Stimulated activated CD8-positive, alpha-beta memory T cell treated with anti-CD3 and anti-CD28 coated beads, Interleukin-2, amount 100 ng/mL, for 1 hour (primary cell): ENCODE measurements at regions not wholly inside any gene's neighbourhood (a gene's known extent, or its start where the extent isn't known, plus 50 kb on each side); places are given as distances from the start of the nearest gene placed in this dataset.
"Not testable (repeated sequence)": the region's sequence is repeated elsewhere in the genome, so short reads cannot be mapped to it uniquely, and the experiment has no call there.

ENCODE experiments used
- DNase-seq, 2 donors: peaks; one replicate each; pipeline ENCODE4 v3.0.0-alpha.2; 2020; ENCODE audit warnings: low read depth in 2 of 2

DNA sequence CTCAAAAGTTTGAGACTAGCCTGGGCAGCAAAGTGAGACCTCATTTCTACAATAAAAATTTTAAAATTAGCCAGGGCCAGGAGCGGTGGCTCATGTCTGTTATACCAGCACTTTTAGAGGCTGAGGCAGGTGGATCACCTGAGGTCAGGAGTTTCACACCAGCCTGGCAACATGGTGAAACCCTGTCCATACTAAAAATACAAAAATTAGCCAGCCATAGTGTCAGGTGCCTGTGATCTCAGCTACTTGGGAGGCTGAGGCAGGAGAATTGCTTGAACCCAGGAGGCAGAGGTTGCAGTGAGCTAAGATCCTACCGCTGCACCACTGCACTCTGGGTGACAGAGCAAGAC is 85.1 kb upstream of the MAP4 start:
- not testable (repeated sequence) for DNase-seq

DNA sequence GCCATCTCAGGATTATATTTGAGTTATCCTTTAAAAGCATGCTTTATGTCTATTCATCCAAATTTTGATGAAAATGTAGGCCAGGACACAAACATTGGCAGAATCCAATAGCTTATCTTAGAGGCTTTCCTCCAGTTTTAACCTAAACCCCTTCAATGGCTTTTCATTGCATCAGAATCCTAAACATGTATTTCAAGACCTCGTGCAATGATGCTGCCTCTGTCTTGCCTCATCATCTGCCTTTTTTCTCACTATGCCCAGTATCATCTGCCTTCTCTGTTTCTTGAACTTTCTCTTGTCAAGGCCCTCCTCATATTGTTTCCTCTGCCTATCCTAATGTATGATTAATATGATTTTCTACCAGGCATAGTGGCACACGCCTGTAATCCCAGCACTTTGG is 76.1 kb upstream of the MAP4 start:
- no peak for DNase-seq

DNA sequence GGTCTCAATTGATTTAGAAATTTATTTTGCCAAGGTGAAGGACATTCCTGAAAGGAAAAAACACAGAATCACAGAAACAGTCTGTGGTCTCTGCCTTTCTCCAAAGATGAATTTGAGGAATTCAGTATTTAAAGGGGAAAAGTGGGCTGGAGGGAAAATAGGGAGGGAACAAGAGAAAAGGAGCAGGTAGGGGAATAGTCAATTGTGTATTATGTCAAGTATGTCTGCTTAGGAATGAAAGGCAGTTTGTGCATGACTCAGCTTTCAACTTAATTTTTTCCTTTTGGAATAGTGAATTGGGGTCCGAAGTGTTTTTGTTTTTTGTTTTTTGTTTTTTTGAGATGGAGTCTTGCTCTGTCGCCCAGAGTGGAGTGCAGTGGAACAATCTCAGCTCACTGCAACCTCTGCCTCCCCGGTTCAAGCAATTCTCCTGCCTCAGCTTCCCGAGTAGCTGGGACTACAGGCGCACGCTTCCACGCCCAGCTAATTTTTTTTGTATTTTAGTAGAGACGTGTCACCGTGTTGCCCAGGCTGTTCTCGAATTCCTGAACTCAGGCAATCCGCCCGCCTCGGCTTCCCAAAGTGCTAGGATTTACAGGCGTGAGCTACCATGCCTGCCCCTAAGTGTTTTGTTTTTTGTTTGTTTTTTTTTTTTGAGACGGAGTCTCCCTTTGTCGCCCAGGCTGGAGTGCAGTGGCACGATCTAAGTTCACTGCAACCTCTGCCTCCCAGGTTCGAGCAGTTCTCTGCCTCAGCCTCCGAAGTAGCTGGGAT is 74.1 kb upstream of the MAP4 start:
- DNase-seq = no peak

DNA sequence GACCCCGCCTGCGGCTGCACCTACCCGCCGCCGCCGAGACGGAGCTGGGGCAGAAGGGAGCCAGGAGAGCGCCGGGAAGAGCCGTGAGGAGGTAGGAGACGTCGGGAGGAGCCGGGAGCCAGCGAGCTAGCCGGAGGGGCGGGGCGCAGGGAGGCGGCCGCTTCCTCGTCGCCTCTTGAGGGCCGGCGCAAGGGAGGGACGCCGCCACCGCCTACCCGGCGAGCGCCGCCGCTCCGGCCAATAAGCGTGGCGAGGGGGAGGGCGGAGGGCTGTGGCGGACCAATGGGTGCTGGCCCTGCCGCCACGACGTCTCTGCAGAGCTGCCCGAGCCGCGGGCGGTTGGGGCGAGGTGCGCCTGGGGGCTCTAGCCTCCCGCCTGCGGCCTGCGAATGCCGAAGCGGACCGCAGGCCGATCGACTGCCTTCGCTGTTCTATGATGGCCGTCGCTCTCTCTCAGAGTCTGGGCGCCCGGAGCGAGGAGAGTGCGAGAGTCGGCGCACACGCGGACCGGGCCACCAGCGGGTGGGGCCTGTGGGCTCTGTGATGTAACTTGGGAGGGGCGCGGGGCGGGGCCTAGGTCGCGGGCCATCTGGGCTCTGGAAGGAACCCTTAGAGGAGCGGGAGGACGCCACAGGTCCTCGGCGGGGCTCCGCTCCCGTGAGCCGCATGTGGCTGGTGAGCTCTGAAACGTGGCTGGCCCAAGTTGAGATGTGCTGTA is 72.7 kb upstream of the MAP4 start:
- DNase-seq = peak; percentile 84 to 87

DNA sequence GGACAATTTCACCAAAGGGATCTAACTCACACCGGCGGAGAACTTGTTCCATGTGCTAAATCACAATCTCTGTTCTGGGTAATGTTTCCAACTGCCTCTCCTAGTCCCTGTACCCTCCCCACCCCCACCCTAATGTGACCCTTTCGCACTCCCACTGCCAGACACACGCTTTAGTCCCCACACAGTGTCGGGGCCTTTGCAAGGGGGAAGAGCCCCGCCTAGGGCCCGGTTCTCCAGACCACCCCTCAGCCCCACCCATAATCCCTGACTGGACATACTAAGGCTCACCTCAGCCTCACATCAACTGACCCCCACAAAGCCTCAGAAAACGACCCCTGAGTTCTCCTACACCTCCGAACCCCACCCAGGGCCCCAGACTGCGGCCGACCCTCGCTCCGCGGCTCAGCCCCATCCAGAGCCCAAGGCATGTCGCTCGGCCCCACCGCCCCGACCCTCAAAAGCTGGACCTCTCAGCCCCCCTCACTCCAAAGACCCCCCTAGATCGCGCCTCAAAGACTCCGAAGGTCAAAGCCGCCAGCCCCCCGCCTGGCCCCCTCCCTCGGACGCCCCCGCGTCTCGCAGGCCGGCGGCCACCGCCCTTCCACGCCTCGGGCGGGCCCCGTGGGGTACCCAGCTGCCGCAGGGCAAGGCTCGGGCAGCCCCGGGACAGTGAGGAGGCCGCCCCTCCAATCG is 72.0 kb upstream of the MAP4 start:
- peak in 1 of 2 donors; percentile 1 for DNase-seq

DNA sequence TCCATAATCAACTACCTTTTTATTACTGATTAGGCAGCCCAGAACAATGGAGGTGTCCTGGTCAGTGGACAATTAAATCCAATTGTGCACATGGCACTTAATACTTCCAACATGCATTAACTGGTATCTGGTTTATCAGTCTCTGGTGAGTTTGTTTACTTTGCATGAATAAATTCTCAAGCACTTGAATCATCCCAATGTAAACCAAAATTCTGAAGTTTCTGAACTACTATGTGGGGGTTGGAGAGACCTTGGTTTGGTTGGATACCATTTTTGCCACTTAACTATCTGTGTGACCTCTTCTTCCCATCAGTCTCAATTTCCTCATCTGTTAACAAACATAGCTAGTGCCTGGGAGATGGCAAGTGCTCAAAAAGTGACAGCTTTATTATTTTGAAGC is 70.5 kb upstream of the MAP4 start:
- no peak for DNase-seq

DNA sequence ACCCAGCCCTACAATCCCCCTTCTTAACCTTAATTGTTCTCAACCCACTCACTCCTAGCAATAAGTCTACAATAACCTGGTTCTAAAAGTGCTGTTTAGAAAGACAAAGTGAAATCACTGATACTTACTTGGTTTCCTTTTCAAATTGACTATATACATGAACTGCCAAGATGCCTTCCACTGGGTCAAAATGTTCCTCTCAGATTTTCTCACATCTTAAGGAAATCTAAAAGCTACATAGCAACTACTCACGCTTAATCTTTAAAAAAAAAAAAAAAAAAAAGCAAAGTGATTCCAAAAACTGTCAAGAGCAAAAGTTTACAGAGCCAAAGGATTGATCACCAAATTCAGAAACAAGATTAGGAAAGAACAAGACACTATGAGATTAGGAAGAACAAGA is 68.7 kb upstream of the MAP4 start:
- DNase-seq = no peak

DNA sequence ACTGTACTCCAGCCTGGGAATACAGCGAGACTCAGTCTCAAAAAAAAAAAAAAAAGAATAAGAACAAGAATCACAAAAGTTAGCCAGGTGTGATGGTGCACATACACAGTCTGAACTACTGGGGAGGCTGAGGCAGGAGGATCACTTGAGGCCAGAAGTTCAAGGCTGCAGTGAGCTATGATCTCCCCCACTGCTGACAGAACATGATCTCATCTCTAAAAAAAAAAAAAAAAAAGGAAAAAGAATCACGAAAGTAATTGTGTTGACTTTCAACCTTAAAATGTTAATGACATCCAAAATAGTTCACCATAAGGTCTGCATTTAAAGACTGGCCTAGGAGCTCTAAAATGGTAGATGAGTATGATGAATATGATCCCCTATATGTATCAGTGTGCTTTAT is 68.0 kb upstream of the MAP4 start:
- DNase-seq = no peak

DNA sequence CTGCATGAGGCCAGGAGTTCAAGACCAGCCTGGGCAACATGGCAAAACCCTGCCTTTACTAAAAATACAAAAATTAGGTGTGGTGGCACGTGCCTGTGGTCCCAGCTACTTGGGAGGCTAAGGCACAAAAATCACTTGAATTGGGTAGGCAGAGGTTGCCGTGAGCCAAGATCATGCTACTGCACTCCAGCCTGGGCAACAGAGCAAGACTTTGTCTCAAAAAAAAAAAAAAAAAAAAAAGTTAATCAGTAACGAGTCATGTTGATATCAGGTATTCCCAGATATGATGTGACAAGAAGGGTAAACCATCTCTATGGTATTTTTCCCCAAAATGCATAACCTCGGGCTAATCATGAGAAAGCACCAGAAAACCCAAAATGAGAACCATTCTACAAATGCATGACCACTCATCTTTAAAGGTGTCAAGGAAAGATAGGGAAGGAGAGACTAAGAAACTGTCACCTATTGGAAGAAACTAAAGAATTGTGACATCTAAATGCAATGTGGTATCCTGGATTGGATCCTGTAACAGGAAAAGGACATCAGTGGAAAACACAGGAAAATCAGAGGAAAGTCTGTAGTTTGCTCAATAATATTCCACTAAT is 66.5 kb upstream of the MAP4 start:
- no peak for DNase-seq

DNA sequence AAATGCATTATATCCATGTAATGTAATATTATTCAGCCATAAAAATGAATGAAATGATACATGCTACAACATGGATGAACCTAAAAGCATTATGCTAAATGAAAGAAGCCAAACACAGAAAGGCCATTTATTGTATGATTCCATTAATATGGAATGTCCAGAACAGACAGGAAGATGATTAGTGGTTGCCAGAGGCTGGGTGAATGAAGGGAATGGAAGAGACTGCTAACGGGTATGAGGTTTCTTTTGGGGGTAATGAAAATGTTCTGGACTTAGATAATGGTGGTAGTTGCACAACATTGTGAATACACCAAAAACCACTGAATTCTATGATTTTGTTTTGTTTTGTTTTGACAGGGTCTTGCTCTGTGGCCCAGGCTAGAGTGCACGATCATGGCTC is 61.6 kb upstream of the MAP4 start:
- DNase-seq = no peak

DNA sequence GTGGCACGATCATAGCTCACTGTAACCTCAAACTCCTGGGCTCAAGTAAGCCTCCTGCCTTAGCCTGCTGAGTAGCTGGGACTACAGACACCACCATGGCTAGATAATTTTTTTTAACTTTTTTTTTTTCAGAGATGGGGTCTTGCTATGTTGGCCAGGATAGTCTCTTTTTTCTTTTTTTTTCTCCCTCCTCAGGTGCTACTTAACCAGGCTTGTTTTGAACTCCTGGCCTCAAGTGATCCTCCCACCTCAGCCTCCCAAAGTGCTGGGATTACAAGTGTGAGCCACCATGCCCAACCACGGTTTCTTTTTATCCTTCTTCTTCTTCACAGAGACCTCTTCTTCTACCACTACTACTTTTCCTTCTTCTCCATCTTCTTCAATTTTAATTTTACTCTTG is 53.8 kb upstream of the MAP4 start:
- DNase-seq = no peak

DNA sequence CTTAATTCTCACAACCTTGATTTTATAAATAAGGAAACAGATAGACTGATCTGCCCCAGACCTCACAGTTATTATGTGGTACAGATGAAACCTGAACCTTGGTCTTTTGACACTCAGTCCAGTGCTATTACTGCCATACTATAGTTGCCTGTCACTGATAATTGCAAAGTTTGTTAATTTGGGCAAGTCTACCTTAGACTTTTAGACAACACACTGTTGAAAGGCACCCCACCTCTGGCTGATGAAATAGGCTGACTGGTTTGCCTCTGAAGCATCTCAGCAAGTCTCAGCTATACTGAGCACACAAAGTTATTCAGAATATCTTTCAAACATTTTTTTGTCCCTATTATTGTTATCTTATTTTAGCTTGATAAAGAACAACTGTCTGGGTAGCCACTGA is 53.1 kb upstream of the MAP4 start:
- DNase-seq = no peak

DNA sequence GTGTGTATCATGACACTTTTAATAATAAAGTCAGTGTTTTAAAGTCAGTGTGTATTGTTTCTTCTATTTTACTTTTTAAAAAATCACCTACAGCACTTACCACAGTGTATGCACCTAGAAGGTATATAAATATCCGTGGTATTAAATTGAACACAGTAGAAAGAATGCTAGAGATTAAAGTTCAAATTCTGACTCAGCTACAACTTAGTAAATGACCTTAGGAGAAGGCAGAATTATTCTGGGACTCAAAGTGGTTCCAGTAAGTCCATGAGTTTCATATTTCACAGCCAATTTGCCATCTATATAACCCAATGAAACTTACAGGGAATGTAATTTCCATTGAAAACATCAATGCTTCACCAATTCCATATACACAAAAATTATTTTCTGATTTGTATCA is 52.7 kb upstream of the MAP4 start:
- DNase-seq = no peak

DNA sequence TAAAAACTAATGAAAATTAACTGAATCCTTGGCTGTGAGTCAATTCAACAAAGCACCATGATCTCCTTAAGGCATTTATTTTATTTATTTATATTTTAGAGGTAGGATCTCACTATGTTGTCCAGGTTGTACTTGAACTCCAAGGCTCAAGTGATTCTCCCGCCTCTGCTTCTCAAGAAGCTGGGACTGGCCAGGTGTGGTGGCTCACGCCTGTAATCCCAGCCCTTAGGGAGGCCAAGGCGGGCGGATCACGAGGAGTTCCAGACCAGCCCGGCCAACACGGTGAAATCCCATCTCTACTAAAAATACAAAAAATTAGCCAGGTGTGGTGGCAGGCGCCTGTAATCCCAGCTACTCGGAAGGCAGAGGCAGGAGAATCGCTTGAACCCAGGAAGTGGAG is 52.1 kb upstream of the MAP4 start:
- not testable (repeated sequence) for DNase-seq

DNA sequence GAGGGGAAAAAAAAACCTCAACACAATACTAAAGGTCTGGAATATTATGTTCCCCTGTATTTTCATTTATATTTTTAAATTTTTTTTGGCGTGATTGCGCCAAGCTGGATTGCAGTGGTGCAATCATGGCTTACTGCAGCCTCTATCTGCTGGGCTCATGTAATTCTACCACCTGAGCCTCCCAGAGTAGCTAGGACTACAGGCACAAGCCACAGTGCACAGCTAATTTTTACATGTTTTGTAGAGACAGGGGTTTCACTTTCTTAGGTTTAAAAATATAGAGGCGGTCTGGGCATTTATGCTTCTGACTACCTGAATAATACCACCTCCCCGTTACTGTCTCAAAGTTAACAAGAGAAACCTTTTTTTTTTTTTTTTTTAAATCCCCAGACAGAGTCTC is 51.1 kb upstream of the MAP4 start:
- DNase-seq = no peak
